ENCODE measurements at regions not wholly inside any gene's neighbourhood (a gene's known extent, or its start where the extent isn't known, plus 50 kb on each side); places are given as distances from the start of the nearest gene placed in this dataset.

DNA sequence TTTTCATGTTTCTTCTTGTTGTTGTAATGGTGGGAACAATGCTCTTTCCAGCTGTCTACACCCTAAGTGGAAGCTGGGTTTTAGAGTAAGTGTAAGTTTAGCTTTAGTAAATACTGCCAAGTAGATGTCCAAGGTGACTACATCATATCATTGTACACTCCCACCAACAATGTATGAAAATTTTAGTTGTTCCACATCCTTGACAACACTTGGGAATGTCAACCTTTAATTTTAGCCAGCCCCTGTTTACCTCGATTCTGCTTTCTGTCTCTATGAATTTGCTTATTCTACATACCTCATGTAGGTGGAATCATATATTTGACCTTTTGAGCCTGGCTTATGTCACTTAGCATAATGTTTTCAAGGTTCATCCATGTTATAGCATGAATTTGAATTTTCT lies 93.0 kb downstream of the MTPAP start:
- DNase-seq: no peak

DNA sequence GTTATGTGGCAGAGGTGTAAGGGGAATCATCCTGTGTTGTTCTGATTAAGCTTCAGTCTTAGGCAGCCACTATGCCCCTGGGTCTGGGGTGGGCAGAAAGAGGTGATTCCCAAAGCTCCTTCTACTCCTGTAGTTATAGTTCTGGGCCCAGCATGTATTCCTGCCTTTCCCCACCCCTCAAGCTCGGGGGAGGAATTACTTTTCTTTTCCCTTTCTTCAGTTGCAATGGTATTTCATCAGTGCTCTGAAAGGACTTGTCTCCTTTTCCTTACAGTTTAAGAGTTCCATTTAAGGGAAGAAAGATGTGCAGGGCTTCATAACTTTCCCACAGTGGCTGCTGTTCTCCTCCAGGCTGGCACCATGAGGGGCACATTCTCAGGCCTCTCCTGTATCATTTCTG lies 94.2 kb downstream of the MTPAP start:
- no peak for DNase-seq

DNA sequence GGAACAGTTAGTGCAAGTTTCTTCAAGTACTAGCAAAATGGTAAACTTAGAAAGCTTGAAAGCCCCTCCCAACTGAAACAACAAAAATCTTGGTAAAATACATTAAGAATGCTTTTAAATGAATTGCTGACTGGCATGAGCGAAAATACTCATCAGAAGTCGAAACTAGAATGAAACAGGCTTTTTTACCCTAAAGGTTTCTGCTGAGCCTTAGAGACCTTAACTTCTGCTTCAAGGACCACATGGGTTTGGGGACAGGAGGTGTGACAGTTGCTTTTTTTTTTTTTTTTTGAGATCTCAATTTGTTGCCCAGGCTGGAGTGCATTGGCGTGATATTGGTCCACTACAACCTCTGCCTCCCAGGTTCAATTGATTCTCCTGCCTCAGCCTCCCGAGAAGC lies 100.3 kb downstream of the MTPAP start:
- no peak for DNase-seq

DNA sequence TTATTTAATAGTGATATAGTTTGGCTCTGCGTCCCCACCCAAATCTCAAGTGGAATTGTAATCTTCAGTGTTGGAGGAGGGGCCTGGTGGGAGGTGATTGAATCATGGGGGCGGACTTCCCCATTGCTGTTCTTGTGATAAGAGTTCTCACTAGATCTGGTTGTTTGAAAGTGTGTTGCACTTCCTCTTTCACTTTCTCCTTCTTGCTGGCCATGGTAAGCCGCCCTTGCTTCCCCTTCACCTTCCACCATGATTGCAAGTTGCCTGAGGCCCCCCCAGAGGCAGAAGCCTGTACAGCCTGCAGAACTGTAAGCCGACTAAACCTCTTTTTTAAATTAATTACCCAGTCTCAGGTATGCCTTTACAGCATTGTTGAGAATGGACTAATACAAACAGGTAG lies 101.4 kb downstream of the MTPAP start:
- no peak for DNase-seq

DNA sequence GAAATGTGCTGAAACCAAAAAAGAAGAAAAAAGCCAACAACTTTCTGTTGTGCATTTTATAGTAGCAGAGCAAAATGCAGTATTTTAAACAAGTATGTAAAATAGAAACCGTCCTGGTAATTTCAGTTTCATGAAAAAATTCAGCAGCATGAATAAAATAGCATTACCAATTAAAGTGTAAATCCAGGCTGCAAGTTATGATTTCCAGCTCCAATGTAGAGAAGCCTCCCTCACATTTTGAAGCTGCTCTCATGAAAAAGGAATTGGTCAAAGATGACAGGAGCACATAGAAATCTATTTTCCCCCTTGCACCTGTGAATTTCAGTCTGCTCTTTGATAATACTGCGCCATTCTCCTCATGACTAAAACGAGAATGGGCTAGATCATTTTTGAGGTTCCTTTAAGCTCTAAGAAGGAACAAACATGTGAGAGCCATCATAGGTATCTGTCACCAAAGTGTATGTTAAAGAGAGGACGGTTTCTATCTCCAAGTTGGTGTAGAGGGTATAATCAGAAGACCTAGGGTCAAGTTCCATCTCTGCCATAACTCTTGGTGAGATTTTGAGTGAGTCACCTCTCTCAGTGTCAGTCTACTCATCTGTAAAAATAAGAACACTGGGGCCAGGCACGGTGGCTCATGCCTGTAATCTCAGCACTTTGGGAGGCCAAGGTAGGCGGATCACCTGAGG lies 107.5 kb downstream of the MTPAP start:
- DNase-seq: no peak

DNA sequence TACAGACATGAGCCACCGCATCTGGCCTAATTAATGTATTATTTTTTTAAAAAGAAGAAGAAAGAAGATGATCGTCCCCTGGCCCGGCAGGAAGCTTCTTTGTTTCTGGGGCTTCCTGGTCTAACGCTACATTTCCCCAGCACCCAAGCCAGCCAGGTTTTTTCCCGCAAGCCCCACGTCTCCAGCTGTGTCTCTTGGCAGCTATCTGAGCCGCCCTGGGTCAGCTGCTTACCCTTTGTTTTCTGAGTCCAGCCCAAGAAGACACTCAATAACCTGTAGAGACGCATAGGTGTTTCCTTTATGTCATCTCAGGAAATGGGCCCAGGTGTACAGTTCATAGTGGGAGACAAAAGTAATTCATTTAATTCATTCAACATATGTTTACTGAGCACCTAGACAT lies 110.2 kb downstream of the MTPAP start:
- no peak for DNase-seq

DNA sequence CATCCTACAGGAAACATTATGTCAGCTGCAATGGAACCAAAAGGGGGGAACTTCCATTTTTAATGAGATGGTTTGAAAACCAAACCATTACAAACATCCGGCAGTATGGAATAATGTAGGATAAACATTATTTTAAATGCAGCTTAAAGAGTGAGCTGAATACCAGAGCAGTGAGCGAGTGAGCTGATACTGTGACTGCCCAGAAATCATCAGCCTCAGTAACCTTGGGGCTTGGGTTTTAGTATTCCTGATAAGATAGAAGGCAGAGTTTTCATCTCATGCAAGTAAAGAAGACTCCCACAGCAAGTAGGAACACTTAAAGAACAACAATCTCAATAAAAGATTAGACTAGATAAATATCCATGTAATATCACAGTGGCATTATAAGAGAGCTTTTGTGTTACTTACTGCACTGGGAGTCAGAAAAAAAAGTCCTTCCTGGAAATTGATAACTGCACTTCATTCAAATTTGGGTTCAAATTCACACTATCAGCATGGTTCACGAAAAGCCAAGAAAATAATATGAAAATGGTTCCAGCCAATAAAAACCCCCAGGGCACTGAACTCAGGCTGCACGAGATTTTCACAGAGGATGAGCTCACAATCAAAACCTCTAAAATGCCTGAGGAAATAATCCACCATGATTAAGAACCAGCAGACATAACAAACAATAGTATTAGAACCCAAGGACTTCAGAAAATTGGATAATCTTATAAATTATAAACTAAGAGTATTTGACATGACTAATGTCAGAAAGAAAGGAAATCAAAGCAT lies 115.7 kb downstream of the MTPAP start:
- no peak for DNase-seq

DNA sequence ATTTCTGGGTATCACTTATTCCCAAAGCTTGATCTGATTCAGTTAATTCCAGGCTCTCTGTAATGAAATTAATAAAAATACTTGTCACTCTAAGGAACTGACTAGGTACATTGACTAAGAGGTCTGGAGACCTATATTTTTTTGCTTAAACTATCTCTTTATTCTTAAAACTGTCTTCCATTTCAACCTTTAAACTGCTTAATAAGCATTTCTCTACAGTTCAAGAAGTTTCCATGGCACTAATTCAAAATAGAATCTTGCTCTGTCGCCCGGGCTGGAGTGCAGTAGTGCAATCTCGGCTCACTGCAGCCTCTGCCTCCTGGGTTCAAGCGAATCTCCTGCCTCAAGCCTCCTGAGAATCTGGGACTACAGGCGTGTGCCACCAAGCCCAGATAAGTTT lies 117.4 kb downstream of the MTPAP start:
- no peak for DNase-seq

DNA sequence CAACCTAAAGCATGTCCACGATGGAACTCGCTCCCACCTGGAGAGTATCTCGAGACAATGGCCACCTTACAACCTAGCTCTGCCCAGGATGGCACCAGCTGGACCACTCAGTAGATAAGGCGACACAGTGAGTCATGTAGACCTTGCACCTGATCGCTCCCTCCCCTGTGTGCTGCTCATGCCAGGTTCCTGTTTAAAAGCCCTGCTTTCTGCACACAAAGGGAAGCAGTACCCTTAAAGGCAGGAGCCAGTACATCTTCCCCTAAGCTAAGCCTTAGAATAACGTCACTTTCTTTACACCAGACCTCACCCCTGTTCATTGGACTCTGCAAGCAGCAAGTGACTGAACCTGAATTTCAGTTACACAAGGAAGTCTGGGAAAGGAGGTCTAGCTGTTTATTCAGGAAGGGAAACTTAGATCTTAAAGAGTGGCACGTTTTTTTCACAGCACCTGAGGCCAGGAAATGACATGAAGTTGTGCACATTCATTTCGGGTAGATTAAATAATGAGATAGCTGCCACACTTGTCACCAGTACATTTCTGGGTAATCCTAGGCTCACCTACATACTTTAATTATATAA lies 117.9 kb downstream of the MTPAP start:
- peak; percentile 9 for DNase-seq

DNA sequence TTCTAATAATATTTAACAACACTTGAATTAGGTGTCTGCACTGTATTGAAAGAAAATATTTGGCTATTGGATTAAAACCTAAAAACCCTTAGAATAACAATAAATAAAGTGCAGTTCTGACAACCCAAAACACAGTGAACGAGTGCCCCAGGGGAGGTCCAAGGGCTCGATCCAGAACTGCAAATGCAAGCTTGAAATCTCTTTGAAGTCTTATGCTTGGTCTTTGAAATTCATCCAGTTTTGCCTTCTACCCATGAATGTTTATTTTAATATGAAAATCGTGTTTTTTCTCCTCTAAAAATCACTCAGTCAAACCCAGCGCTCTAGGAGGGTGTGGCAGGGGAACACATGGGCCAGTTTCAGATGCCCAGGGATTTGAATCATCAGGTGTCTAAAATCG lies 119.5 kb downstream of the MTPAP start:
- no peak for DNase-seq

DNA sequence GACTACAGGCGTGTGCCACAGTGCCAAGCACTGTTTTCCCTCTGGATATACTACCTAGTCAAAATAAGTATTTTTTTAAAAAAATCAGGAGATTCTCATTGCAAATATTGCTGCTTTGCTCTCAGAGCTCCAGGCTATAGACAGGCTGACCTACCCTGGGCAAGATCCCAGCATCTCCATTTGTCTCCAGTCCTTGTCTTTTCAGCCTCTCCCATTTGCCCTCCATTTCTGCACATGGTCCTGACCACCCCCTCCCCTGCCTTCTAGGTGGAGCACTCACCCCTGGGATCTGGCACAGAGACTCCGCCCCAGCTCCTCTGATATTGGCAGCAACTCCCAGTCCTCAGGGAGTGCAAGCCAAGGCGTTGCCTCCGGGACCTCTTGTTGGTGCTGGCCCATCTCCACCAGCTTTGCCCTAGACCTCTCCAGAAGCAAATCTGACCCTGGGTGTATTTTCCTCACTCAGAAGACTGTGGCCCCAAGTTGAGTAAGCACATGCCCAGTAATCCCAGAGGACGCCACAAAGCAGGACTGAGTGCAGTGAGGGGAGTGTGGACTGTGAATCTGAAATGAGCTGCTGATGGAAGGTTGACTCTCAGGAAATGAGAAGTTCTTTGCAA lies 120.6 kb downstream of the MTPAP start:
- DNase-seq: no peak

DNA sequence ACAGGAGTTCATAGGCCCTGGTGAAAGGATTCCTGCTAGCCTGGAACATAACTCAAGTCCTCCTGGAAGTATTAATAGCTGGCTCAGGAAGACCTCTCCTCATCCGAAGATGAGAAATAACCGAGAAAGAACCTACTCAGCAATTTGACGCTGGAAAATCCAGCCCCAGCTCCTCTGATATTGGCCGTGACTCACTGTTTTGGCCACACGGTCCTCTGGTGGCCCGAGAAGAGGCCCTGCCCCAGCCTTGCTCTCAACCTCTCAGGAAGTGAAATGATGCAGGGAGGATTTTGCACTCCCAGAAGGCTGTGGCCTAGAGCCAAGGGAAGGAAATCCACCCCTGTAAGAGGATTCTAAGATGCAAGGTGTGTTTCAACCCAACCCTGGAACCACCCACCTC lies 121.6 kb downstream of the MTPAP start:
- DNase-seq: no peak

DNA sequence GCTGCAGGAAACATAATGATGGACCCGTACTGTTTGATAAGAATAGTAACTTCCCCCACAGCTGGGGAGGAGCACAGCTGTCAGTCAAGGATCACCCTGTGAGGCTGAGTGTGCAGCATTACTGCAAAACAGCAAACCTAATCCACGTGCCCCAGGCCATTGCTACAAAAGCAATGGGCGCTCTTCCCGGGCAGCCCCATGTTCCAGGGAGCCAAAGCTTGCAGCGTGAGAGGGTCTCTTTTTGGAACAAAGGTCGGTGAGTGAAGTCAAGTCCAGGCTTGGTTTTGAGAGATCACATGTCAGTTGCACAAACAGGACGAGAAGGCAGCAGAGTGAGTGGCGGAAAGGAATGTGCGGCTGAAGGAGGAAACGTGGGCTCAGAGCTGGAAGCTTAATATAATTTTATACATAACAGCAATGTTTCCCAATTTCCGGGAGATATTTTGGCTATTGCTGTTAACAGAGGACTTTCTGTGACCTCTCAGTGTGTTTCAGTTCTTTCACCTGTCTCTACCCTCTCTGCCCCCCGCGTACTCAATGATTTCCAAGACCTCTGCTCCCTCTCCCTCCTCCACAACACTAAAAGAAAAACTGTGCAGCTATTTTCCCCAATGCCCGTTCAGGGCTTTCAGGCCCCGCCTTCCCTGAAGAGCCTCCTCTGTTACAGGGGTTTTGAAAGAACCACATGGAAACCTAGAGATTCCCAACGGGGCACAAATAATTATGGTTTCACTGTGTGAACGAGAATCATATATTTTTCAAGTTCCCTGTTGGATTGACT lies 128.9 kb downstream of the MTPAP start:
- no peak for DNase-seq

DNA sequence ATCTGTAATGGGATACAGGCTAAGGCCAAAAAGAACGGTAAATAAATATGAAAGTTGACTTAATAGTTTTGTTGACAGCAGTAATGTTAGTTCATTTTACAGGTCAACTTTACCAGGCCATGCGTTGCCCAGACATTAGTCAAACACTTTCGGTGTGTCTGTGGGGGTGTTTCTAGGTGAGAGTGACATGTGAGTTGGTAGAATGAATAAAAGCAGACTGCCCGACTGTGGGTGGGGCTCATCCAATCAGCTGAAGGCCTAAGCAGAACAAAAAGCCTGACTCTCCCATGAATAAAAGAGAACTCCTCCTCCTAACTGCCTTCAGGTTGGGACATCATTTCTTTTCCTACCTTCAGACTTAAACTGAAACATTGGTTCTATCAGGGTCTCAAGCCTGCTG lies 132.3 kb downstream of the MTPAP start:
- DNase-seq: no peak

DNA sequence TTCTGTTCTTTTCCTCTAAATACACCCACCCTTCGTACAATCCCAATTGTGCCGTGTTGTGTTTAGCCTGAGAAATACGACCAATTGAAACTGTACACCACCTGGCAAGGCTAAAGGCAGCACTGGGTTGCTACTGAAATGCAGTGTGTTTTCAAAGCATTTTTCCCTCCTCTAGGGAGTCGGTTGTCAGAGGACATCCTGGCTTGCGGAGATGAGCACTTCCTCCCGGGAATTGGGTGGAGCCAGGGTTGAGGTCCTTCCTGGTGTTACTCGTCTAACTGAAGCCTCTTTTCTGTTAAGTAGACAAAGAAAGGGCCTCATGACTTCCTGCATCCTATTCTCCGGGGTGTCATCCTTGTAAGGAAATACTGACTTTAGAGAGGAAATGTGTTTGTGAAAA lies 133.5 kb downstream of the MTPAP start:
- DNase-seq: no peak

DNA sequence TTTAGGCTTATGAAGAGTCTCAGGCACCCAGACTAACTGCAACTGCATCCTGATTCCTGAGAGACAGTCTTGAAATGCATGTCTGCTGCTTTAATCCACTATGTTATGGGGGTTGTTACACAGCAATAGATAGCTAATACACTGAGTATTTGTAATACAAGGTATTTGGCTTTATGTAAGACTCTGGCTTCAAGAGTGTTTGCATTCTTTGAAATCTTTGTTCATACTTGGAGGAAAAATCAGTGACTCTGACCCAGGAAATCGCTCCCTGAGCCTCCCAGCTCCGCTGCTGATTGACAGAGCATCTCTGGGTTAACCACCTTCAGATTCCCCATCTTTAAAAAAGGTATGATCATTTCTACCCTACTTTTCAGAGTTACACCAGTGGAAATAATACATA lies 133.9 kb downstream of the MTPAP start:
- no peak for DNase-seq

DNA sequence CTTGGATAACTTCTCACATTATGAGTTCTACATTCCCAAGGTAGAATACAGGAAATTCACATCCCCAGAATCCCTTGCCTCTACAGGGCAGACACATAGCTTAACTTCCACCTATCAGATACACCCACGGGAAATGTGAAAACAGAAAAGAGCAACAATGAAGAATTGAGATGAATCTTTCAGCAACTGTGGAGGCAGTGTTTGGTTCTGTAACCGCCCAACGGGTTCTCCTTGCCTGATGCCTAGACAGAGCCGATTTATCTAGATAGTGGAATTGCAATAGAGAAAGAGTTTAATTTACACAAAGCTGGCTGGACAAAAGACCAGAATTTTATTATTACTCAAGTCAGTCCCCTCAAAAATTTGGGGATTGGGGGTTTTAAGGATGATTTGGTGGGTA lies 138.8 kb downstream of the MTPAP start:
- DNase-seq: no peak

DNA sequence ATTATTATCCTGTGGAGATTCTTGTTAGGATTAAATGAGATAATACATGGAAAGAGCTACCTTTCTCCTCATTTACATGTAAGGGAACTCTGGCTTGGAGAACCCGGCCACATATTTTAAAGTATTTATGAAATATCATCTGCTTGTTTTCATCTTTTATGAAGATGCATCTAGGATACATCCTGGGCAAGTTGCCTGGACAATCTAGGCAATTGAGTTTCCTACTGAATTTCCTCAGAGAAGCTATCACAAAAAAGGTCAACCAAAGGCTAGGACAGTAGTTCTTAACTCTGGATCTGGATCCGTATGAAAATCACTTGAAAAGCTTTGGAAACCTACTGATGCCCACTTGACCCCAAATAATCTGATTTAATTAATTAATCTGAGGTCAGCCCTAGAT lies 140.7 kb downstream of the MTPAP start:
- DNase-seq: no peak

DNA sequence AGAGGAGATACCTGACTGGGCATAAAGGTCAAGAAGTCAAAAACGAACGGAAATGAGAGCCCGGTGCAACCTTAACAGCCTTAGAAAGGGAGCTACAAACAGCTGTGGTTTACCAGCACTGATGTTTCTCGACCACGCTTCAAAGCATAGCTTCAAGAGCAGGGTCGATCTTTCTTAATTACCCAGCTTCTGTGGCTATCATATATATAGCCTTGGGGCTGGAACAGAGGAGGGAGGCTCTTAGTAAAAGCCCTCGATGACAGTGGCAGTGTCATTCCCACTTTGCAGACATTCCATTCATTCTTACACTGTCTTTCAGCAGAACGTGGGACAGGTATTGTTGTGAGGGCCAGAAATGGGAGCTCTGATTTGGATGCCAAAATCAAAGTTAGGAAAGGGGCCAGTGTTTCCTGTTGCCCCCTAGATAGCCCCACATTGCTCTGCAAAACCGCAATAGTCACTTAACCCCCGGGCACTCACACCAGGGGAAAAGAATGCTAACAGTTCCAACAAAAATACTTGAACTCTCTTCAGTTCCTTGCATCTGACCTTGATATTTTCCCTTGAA lies 141.5 kb downstream of the MTPAP start:
- DNase-seq: no peak

DNA sequence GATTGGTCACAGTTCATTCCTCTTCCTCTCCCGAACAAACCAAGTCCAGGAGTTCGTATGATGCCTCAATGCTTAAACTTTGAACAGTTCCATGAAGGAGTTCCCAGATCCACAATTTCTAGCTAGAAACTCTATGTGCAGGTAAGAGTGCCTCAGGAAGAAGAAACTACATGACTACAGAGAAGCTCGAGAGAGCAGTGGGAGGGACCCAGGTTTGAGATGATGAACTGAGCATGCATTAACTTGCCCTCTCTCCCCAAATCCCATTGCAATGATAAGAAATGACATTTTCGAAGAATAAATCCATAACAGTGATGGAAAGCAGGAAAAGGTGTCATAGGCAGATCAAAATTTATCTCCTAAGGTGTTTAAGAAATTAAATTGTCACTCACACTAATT lies 140.6 kb upstream of the JCAD start:
- no peak for DNase-seq

DNA sequence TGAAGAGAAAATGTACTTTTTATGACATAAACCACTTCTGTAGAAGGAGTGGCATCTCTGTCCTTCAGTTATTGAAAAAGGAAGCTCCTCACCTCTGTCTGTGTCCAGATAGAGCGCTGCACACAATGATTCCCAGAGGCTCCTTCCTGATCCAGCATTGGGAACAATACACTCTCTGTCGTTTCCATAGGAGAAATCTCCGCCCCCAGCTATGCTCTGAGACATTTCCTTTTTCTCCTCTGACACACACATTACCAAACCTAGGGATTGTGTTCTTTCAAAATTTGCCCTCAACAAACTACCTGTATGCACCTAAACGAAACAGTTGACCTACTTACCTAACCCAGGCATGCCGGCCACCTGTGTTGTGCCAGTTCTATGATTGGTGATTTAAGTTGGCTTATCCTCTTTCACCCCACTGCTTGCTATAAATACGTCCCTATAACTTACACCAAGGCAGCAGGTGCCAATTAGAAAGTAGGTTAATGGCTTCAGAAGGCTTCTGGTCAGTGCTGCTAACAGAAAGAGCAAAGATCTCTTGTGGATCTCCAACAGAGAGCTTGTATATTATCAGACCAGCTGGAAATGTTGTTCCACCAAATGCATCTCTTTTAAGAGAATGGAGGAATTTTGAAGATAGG lies 140.1 kb upstream of the JCAD start:
- DNase-seq: no peak

DNA sequence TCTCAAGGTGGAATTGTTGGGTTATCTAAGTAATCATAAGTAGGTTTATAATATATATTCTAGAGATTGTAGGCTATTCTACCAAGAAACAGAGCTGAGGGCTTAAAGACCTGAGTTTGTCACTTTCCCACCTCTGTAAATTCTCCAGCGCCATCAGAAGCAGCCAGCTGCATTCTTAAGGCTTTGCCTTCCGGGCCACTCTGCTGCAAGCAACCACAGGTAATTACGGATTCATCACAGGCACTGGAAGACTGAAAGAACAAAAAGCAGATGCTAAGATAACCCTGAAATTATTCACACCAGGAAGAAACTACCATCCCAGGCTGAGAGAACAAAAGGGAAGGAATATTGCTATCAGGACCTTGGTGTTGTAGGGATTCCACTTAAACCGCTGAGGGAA lies 137.8 kb upstream of the JCAD start:
- DNase-seq: no peak
